Astrocyte (in vitro differentiated cells and primary cell): ENCODE measurements at regions not wholly inside any gene's neighbourhood (a gene's known extent, or its start where the extent isn't known, plus 50 kb on each side); places are given as distances from the start of the nearest gene placed in this dataset.

Experiments
- DNase-seq: peaks from one replicate; pipeline ENCODE4 v3.0.0-alpha.2; 2010; ENCODE audit warnings: low read depth
- FAIRE-seq: peaks from 2 replicates; lab custom pipeline; 2011; peaks lifted over from hg19 to GRCh38; lab: Jason Lieb, UNC
- H2AFZ ChIP-seq: 2 replicates; pipeline ENCODE4 v1.6.0; 2012; ENCODE audit warnings: low read depth, low read length, inconsistent platforms
- H3K27ac ChIP-seq: 2 replicates; pipeline ENCODE4 v1.5.1; 2011; ENCODE audit warnings: low read depth, low read length, inconsistent platforms
- H3K27me3 ChIP-seq: 2 replicates; pipeline ENCODE4 v1.6.0; 2011; ENCODE audit warnings: low read length, inconsistent platforms; ENCODE audit not compliant: insufficient read depth
- H3K36me3 ChIP-seq: 2 replicates; pipeline ENCODE4 v1.5.1; 2011; ENCODE audit warnings: low read length, inconsistent platforms; ENCODE audit not compliant: insufficient read depth
- H3K4me1 ChIP-seq: 2 replicates; pipeline ENCODE4 v1.5.1; 2011; ENCODE audit warnings: low read length, inconsistent platforms; ENCODE audit not compliant: insufficient read depth
- H3K4me2 ChIP-seq: 2 replicates; pipeline ENCODE4 v1.6.0; 2012; ENCODE audit warnings: low read length, inconsistent platforms
- H3K4me3 ChIP-seq: 2 replicates; pipeline ENCODE4 v1.5.1; 2011; ENCODE audit warnings: low read depth, mild to moderate bottlenecking, low read length, inconsistent platforms; ENCODE audit not compliant: insufficient read depth
- H3K79me2 ChIP-seq: 2 replicates; pipeline ENCODE4 v1.6.0; 2012; ENCODE audit warnings: mild to moderate bottlenecking, low read length, inconsistent platforms; ENCODE audit not compliant: insufficient read depth
- H3K9ac ChIP-seq: 2 replicates; pipeline ENCODE4 v1.6.0; 2012; ENCODE audit warnings: mild to moderate bottlenecking, low read length, inconsistent platforms
- H3K9me3 ChIP-seq: 2 replicates; pipeline ENCODE4 v1.5.1; 2012; ENCODE audit warnings: low read depth, mild to moderate bottlenecking, low read length, inconsistent platforms; ENCODE audit not compliant: insufficient read depth
- H4K20me1 ChIP-seq: 2 replicates; pipeline ENCODE4 v1.6.0; 2012; ENCODE audit warnings: low read length, inconsistent platforms; ENCODE audit not compliant: insufficient read depth
- H3K27ac Mint-ChIP-seq: one replicate; pipeline ENCODE4 v1.8.0; 2021; ENCODE audit warnings: mild to moderate bottlenecking, mixed read lengths; ENCODE audit not compliant: unreplicated experiment
- H3K27me3 Mint-ChIP-seq: one replicate; pipeline ENCODE4 v1.8.0; 2021; ENCODE audit warnings: low read depth, mixed read lengths; ENCODE audit not compliant: unreplicated experiment
- H3K36me3 Mint-ChIP-seq: one replicate; pipeline ENCODE4 v1.8.0; 2021; ENCODE audit warnings: low read depth, mixed read lengths; ENCODE audit not compliant: unreplicated experiment
- H3K4me1 Mint-ChIP-seq: one replicate; pipeline ENCODE4 v1.8.0; 2021; ENCODE audit warnings: low read depth, mixed read lengths; ENCODE audit not compliant: unreplicated experiment
- H3K4me3 Mint-ChIP-seq: one replicate; pipeline ENCODE4 v1.8.0; 2021; ENCODE audit warnings: mild to moderate bottlenecking, moderate library complexity, mixed read lengths; ENCODE audit not compliant: unreplicated experiment
- H3K9me3 Mint-ChIP-seq: one replicate; pipeline ENCODE4 v1.8.0; 2021; ENCODE audit warnings: mild to moderate bottlenecking, mixed read lengths; ENCODE audit not compliant: unreplicated experiment
- EZH2 ChIP-seq: IDR thresholded peaks from 2 replicates; pipeline ENCODE4 v1.6.1; 2012; ENCODE audit warnings: mild to moderate bottlenecking, low read length, inconsistent platforms; ENCODE audit not compliant: insufficient read depth
- TF ChIP-seq, protein P1 (sequence below): IDR thresholded peaks from 2 replicates; pipeline ENCODE4 v1.5.1; 2011; ENCODE audit warnings: low read depth, mild to moderate bottlenecking, inconsistent platforms, low read length, moderate library complexity; ENCODE audit not compliant: insufficient read depth

- Histone ChIP-seq H3K79me2 (no peaks in the 10 kb centered on the region), H4K20me1 (no peaks in the 10 kb centered on the region), H3K4me3 (no peak overlapping the region), H3K27me3 (no peaks in the 10 kb centered on the region), H3K36me3 (no peaks in the 10 kb centered on the region), H3K9ac (no peak overlapping the region), H2AFZ (no peak overlapping the region), H3K27ac (no peak overlapping the region), H3K4me1 (peaks cover 15% of the 10 kb centered on the region), H3K9me3 (no peaks in the 10 kb centered on the region), H3K4me2 (no peak overlapping the region)
- Mint-ChIP-seq H3K27ac (peak overlapping the region; percentile 26), H3K4me3 (no peak overlapping the region), H3K36me3 (no peaks in the 10 kb centered on the region), H3K27me3 (no peaks in the 10 kb centered on the region), H3K4me1 (peaks cover 45% of the 10 kb centered on the region), H3K9me3 (no peaks in the 10 kb centered on the region)
- no peak for TF ChIP-seq EZH2
- TF ChIP-seq, protein P1, sequence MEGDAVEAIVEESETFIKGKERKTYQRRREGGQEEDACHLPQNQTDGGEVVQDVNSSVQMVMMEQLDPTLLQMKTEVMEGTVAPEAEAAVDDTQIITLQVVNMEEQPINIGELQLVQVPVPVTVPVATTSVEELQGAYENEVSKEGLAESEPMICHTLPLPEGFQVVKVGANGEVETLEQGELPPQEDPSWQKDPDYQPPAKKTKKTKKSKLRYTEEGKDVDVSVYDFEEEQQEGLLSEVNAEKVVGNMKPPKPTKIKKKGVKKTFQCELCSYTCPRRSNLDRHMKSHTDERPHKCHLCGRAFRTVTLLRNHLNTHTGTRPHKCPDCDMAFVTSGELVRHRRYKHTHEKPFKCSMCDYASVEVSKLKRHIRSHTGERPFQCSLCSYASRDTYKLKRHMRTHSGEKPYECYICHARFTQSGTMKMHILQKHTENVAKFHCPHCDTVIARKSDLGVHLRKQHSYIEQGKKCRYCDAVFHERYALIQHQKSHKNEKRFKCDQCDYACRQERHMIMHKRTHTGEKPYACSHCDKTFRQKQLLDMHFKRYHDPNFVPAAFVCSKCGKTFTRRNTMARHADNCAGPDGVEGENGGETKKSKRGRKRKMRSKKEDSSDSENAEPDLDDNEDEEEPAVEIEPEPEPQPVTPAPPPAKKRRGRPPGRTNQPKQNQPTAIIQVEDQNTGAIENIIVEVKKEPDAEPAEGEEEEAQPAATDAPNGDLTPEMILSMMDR: no peak
- no peak for FAIRE-seq
- peak; percentile 49 for DNase-seq
These were observed 198.7 kb downstream of the KCNJ2 start for GRCh38 chr17:70368011-70368410.

GRCh38 chr17:70369391-70369790, 200.1 kb downstream of the KCNJ2 start:
- H3K36me3 ChIP-seq: no peaks in the 10 kb centered on the region
- no peak for FAIRE-seq

GRCh38 chr17:70370816-70371215, 201.5 kb downstream of the KCNJ2 start:
- FAIRE-seq (no peak), DNase-seq (no peak)
- TF ChIP-seq, protein P1: no peak
- no peak for TF ChIP-seq EZH2
- Mint-ChIP-seq H3K4me1 (peaks cover 28% of the 10 kb centered on the region), H3K9me3 (no peaks in the 10 kb centered on the region), H3K27ac (no peak overlapping the region), H3K4me3 (no peak overlapping the region), H3K36me3 (no peaks in the 10 kb centered on the region), H3K27me3 (no peaks in the 10 kb centered on the region)
- H3K9ac ChIP-seq: no peak overlapping the region
- H3K36me3 ChIP-seq: no peaks in the 10 kb centered on the region
- no peaks in the 10 kb centered on the region for H3K79me2 ChIP-seq
- no peak overlapping the region for H3K4me3 ChIP-seq
- no peak overlapping the region for H2AFZ ChIP-seq
- H3K27ac ChIP-seq: no peak overlapping the region
- no peaks in the 10 kb centered on the region for H4K20me1 ChIP-seq
- H3K4me1 ChIP-seq: peaks cover 4% of the 10 kb centered on the region
- no peak overlapping the region for H3K4me2 ChIP-seq
- H3K9me3 ChIP-seq: no peaks in the 10 kb centered on the region
- H3K27me3 ChIP-seq: no peaks in the 10 kb centered on the region

More at GRCh38 chr17:70369391-70369790, 200.1 kb downstream of the KCNJ2 start:
- Histone ChIP-seq H3K4me3 (no peak overlapping the region), H3K79me2 (no peaks in the 10 kb centered on the region), H3K9ac (no peak overlapping the region), H3K9me3 (no peaks in the 10 kb centered on the region), H3K4me1 (peaks cover 15% of the 10 kb centered on the region), H3K27me3 (no peaks in the 10 kb centered on the region), H3K4me2 (no peak overlapping the region), H2AFZ (no peak overlapping the region), H3K27ac (no peak overlapping the region), H4K20me1 (no peaks in the 10 kb centered on the region)
- no peak overlapping the region for H3K4me3 Mint-ChIP-seq
- peak; percentile 27 for DNase-seq
- H3K9me3 Mint-ChIP-seq: no peaks in the 10 kb centered on the region
- TF ChIP-seq EZH2: no peak
- TF ChIP-seq, protein P1: no peak
- no peaks in the 10 kb centered on the region for H3K27me3 Mint-ChIP-seq
- peak overlapping the region; percentile 50 for H3K27ac Mint-ChIP-seq
- H3K4me1 Mint-ChIP-seq: peaks cover 41% of the 10 kb centered on the region
- H3K36me3 Mint-ChIP-seq: no peaks in the 10 kb centered on the region
